GM23248 (cell line): ENCODE measurements at regions not wholly inside any gene's neighbourhood (a gene's known extent, or its start where the extent isn't known, plus 50 kb on each side); places are given as distances from the start of the nearest gene placed in this dataset.

Experiments used
- EZH2 ChIP-seq: fragments of 200-600 bp; sonication (generic); IDR thresholded peaks from 2 replicates; pipeline ENCODE4 v1.6.1; 2018; ENCODE audit warnings: antibody characterized with exemption, mild to moderate bottlenecking; ENCODE audit not compliant: insufficient read depth, poor library complexity, severe bottlenecking
- EZH2phosphoT487 ChIP-seq: fragments of 200-600 bp; sonication (generic); IDR thresholded peaks from 2 replicates; pipeline ENCODE4 v1.6.1; 2018; ENCODE audit warnings: antibody characterized with exemption, moderate library complexity, mild to moderate bottlenecking, low read depth; ENCODE audit not compliant: insufficient read depth

DNA sequence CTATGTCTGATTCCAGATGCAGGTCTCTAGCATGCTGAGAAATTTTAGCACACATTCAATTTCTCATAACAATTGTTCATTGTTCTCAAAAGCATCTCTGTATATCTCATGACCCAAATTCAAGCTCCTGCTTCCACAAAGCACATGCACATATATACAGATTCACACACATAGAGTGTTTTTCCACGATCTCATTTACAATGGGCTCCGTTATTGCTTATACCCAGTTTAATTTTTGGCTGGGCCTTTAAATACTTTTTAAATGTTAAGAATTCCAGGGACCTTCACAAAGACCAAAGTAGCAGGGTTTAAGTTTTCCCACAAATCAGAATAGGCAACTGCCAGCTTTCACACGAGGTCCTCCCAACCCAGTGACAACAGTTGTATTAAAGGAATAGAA is 333.5 kb upstream of the SEMA6D start:
- TF ChIP-seq EZH2 = no peak
- no peak for TF ChIP-seq EZH2phosphoT487
